ENCODE measurements at regions not wholly inside any gene's neighbourhood (a gene's known extent, or its start where the extent isn't known, plus 50 kb on each side); places are given as distances from the start of the nearest gene placed in this dataset.

DNA sequence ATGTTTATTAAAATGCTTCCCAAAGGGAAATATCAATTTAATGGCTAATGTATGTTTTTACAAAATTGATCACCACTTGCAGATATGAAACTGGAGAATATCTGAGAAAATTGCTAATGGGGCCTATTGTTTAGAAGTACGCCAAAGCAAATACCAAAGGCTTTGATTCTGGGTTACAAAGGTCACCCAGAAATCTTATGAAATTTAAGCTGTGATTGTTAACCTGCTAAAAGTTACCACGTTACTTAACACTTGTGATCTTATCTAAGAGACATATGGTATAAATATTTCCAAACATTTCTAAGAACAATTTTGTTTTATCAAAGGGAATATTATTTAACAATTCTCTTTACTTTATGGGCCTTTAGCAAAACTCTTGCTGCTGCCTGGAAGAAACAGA is 383.3 kb downstream of the TFAP2A start:
- H3K27ac ChIP-seq (ENCODE audit: low read depth in 1 of 2, low read length in 2 of 2) = no peak overlapping the region
- no peak for TF ChIP-seq FOXA1 (IDR thresholded peaks at IDR 0.05)
- TF ChIP-seq, protein P1, sequence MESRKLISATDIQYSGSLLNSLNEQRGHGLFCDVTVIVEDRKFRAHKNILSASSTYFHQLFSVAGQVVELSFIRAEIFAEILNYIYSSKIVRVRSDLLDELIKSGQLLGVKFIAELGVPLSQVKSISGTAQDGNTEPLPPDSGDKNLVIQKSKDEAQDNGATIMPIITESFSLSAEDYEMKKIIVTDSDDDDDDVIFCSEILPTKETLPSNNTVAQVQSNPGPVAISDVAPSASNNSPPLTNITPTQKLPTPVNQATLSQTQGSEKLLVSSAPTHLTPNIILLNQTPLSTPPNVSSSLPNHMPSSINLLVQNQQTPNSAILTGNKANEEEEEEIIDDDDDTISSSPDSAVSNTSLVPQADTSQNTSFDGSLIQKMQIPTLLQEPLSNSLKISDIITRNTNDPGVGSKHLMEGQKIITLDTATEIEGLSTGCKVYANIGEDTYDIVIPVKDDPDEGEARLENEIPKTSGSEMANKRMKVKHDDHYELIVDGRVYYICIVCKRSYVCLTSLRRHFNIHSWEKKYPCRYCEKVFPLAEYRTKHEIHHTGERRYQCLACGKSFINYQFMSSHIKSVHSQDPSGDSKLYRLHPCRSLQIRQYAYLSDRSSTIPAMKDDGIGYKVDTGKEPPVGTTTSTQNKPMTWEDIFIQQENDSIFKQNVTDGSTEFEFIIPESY (IDR thresholded peaks at IDR 0.05) = no peak
- TF ChIP-seq SP1 (IDR thresholded peaks at IDR 0.05) = no peak
- TF ChIP-seq HNF4G (IDR thresholded peaks at IDR 0.05) = no peak
- no peak for TF ChIP-seq YY1 (IDR thresholded peaks at IDR 0.05)
- TF ChIP-seq EGR1 (IDR thresholded peaks at IDR 0.05; ENCODE audit: low read depth in 2 of 2) = no peak
- no peak for TF ChIP-seq TAF1 (conservative IDR thresholded peaks at IDR 0.05)
- TF ChIP-seq, protein P2, sequence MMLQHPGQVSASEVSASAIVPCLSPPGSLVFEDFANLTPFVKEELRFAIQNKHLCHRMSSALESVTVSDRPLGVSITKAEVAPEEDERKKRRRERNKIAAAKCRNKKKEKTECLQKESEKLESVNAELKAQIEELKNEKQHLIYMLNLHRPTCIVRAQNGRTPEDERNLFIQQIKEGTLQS (IDR thresholded peaks at IDR 0.05) = no peak
- peaks cover 2 to 18% (median 11%) of the 10 kb centered on the region in 4 donors for H3K4me1 ChIP-seq (ENCODE audit: control insufficient read depth in 4 of 4, insufficient read depth in 4 of 4, low read length in 3 of 4)
- no peak overlapping the region for H3K9ac ChIP-seq (ENCODE audit: low read depth in 1 of 2, low read length in 2 of 2)
- DNase-seq (ENCODE audit: low spot score) = no peak
- H3K27me3 ChIP-seq (ENCODE audit: control insufficient read depth in 4 of 4, insufficient read depth in 4 of 4, low read length in 3 of 4) = no peaks in the 10 kb centered on the region
- no peak overlapping the region for H3K4me3 ChIP-seq (ENCODE audit: low read depth in 1 of 3, low read length in 3 of 3)
- H3K9me3 ChIP-seq (ENCODE audit: control insufficient read depth in 4 of 4, low read length in 3 of 4) = no peaks in the 10 kb centered on the region
- H3K36me3 ChIP-seq (ENCODE audit: control insufficient read depth in 4 of 4, insufficient read depth in 3 of 4, low read depth in 1 of 4, low read length in 3 of 4) = no peaks in the 10 kb centered on the region
- WGBS = 34% methylated on average over 2 of the region's 2 CpGs

DNA sequence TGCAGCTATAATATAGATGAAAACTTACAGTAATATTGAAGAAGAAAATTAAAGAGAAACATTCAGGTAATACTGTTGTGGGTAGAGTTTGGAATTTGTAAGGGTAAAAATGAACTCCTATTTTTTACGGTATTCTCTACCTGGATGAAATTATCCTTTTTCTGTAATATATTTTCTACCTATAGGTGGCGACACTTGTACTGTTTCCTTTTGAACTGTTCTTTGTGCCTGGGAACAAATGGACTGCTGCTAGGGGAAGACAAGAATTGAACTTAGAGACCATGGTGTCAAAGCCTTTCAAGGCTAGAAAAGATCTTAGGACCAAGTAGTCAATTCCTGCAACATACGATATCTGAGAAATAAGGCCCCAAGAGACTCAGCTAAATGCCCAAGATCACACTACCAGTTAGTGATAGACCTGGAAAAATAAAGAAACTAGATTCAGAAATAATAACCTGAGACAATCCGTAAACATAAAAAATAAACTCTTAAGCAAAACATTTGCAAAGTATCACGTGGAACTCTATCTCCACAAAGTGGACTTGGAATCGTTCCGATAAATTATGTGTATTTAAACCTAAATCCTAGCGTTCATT is 383.8 kb downstream of the TFAP2A start:
- no peaks in the 10 kb centered on the region for H3K27me3 ChIP-seq (ENCODE audit: control insufficient read depth in 4 of 4, insufficient read depth in 4 of 4, low read length in 3 of 4)
- DNase-seq (ENCODE audit: low spot score) = no peak
- no peak overlapping the region for H3K27ac ChIP-seq (ENCODE audit: low read depth in 1 of 2, low read length in 2 of 2)
- 85% methylated on average over 8 of the region's 8 CpGs for WGBS
- TF ChIP-seq, protein P2 (IDR thresholded peaks at IDR 0.05) = no peak
- TF ChIP-seq NR2F2 (IDR thresholded peaks at IDR 0.05) (no peak), EGR1 (IDR thresholded peaks at IDR 0.05; ENCODE audit: low read depth in 2 of 2) (no peak), GABPA (IDR thresholded peaks at IDR 0.05 in 1 of 2, conservative IDR thresholded peaks at IDR 0.05 in 1 of 2) (no peak), HNF4A (conservative IDR thresholded peaks at IDR 0.05) (no peak), RAD21 (IDR thresholded peaks at IDR 0.05) (peak; percentile 61 to 69), TAF1 (conservative IDR thresholded peaks at IDR 0.05) (no peak)
- TF ChIP-seq, protein P1 (IDR thresholded peaks at IDR 0.05) = no peak
- TF ChIP-seq, protein P3, sequence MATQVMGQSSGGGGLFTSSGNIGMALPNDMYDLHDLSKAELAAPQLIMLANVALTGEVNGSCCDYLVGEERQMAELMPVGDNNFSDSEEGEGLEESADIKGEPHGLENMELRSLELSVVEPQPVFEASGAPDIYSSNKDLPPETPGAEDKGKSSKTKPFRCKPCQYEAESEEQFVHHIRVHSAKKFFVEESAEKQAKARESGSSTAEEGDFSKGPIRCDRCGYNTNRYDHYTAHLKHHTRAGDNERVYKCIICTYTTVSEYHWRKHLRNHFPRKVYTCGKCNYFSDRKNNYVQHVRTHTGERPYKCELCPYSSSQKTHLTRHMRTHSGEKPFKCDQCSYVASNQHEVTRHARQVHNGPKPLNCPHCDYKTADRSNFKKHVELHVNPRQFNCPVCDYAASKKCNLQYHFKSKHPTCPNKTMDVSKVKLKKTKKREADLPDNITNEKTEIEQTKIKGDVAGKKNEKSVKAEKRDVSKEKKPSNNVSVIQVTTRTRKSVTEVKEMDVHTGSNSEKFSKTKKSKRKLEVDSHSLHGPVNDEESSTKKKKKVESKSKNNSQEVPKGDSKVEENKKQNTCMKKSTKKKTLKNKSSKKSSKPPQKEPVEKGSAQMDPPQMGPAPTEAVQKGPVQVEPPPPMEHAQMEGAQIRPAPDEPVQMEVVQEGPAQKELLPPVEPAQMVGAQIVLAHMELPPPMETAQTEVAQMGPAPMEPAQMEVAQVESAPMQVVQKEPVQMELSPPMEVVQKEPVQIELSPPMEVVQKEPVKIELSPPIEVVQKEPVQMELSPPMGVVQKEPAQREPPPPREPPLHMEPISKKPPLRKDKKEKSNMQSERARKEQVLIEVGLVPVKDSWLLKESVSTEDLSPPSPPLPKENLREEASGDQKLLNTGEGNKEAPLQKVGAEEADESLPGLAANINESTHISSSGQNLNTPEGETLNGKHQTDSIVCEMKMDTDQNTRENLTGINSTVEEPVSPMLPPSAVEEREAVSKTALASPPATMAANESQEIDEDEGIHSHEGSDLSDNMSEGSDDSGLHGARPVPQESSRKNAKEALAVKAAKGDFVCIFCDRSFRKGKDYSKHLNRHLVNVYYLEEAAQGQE (IDR thresholded peaks at IDR 0.05) = no peak
- TF ChIP-seq, protein P4, sequence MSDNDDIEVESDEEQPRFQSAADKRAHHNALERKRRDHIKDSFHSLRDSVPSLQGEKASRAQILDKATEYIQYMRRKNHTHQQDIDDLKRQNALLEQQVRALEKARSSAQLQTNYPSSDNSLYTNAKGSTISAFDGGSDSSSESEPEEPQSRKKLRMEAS (IDR thresholded peaks at IDR 0.05) = no peak
- TF ChIP-seq, protein P5, sequence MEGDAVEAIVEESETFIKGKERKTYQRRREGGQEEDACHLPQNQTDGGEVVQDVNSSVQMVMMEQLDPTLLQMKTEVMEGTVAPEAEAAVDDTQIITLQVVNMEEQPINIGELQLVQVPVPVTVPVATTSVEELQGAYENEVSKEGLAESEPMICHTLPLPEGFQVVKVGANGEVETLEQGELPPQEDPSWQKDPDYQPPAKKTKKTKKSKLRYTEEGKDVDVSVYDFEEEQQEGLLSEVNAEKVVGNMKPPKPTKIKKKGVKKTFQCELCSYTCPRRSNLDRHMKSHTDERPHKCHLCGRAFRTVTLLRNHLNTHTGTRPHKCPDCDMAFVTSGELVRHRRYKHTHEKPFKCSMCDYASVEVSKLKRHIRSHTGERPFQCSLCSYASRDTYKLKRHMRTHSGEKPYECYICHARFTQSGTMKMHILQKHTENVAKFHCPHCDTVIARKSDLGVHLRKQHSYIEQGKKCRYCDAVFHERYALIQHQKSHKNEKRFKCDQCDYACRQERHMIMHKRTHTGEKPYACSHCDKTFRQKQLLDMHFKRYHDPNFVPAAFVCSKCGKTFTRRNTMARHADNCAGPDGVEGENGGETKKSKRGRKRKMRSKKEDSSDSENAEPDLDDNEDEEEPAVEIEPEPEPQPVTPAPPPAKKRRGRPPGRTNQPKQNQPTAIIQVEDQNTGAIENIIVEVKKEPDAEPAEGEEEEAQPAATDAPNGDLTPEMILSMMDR (IDR thresholded peaks at IDR 0.05; ENCODE audit: low read depth, low read length, missing input control) = peak; percentile 34
- H3K9me3 ChIP-seq (ENCODE audit: control insufficient read depth in 4 of 4, low read length in 3 of 4) = no peaks in the 10 kb centered on the region
- no peak overlapping the region for H3K4me3 ChIP-seq (ENCODE audit: low read depth in 1 of 3, low read length in 3 of 3)
- peaks cover 2 to 18% (median 11%) of the 10 kb centered on the region in 4 donors for H3K4me1 ChIP-seq (ENCODE audit: control insufficient read depth in 4 of 4, insufficient read depth in 4 of 4, low read length in 3 of 4)
- H3K9ac ChIP-seq (ENCODE audit: low read depth in 1 of 2, low read length in 2 of 2) = no peak overlapping the region
- no peaks in the 10 kb centered on the region for H3K36me3 ChIP-seq (ENCODE audit: control insufficient read depth in 4 of 4, insufficient read depth in 3 of 4, low read depth in 1 of 4, low read length in 3 of 4)

Measured in liver (tissue), 8 donors.